ENCODE measurements at regions not wholly inside any gene's neighbourhood (a gene's known extent, or its start where the extent isn't known, plus 50 kb on each side); places are given as distances from the start of the nearest gene placed in this dataset.
"Not testable (repeated sequence)": the region's sequence is repeated elsewhere in the genome, so short reads cannot be mapped to it uniquely, and the experiment has no call there.

GRCh38 chr7:68978710-68979109 lies 619.6 kb upstream of the AUTS2 start:
- no peaks in the 10 kb centered on the region for H3K27me3 ChIP-seq
- H3K36me3 ChIP-seq = no peaks in the 10 kb centered on the region
- peaks cover 0 to 5% (median 0%) of the 10 kb centered on the region in 4 donors for H3K4me1 ChIP-seq
- intact Hi-C loops (cut with DNase I) = no loop called here
- no peaks in the 10 kb centered on the region for H3K9me3 ChIP-seq
- WGBS = 92% methylated on average over 4 of the region's 4 CpGs
- TF ChIP-seq POLR2AphosphoS5 (IDR thresholded peaks at IDR 0.05) = no peak
- no peak for TF ChIP-seq EP300 (IDR thresholded peaks at IDR 0.05)
- TF ChIP-seq POLR2A (IDR thresholded peaks at IDR 0.05; ENCODE audit: low read depth) = no peak
- no peak for TF ChIP-seq CTCF (IDR thresholded peaks at IDR 0.05)
- H3K27ac ChIP-seq (replicated peaks in 1 of 4) = no peak overlapping the region
- no peak for DNase-seq (ENCODE audit: extremely low spot score)
- H3K4me3 ChIP-seq = no peak overlapping the region

GRCh38 chr7:68980011-68980410 lies 618.3 kb upstream of the AUTS2 start:
- intact Hi-C loops (cut with DNase I) = no loop called here
- H3K4me3 ChIP-seq = no peak overlapping the region
- WGBS = 75% methylated on average over 1 of the region's 1 CpG
- H3K4me1 ChIP-seq = peaks cover 0 to 5% (median 0%) of the 10 kb centered on the region in 4 donors
- H3K36me3 ChIP-seq = no peaks in the 10 kb centered on the region
- peak overlapping the region in 1 of 4 donors; percentile 20 for H3K27ac ChIP-seq (replicated peaks in 1 of 4)
- DNase-seq (ENCODE audit: extremely low spot score) = no peak
- no peaks in the 10 kb centered on the region for H3K27me3 ChIP-seq
- no peaks in the 10 kb centered on the region for H3K9me3 ChIP-seq
- no peak for TF ChIP-seq POLR2AphosphoS5 (IDR thresholded peaks at IDR 0.05)
- no peak for TF ChIP-seq CTCF (IDR thresholded peaks at IDR 0.05)
- no peak for TF ChIP-seq POLR2A (IDR thresholded peaks at IDR 0.05; ENCODE audit: low read depth)
- no peak for TF ChIP-seq EP300 (IDR thresholded peaks at IDR 0.05)

GRCh38 chr7:68980432-68980831 lies 617.8 kb upstream of the AUTS2 start:
- peak overlapping the region in 1 of 4 donors; percentile 20 for H3K27ac ChIP-seq (replicated peaks in 1 of 4)
- H3K36me3 ChIP-seq; H3K27me3 ChIP-seq; DNase-seq (ENCODE audit: extremely low spot score); intact Hi-C loops (cut with DNase I); H3K9me3 ChIP-seq; H3K4me1 ChIP-seq; H3K4me3 ChIP-seq: not testable (repeated sequence)
- 24% methylated on average over 2 of the region's 2 CpGs for WGBS

GRCh38 chr7:68984306-68984705 lies 614.0 kb upstream of the AUTS2 start:
- H3K4me1 ChIP-seq = no peaks in the 10 kb centered on the region
- no peaks in the 10 kb centered on the region for H3K36me3 ChIP-seq
- TF ChIP-seq POLR2A (IDR thresholded peaks at IDR 0.05; ENCODE audit: low read depth) (no peak), EP300 (IDR thresholded peaks at IDR 0.05) (no peak), POLR2AphosphoS5 (IDR thresholded peaks at IDR 0.05) (no peak), CTCF (IDR thresholded peaks at IDR 0.05) (no peak)
- H3K4me3 ChIP-seq = no peak overlapping the region
- H3K27ac ChIP-seq (replicated peaks in 1 of 4) = no peak overlapping the region
- H3K27me3 ChIP-seq = no peaks in the 10 kb centered on the region
- intact Hi-C loops (cut with DNase I) = no loop called here
- H3K9me3 ChIP-seq = peaks cover 0 to 9% (median 0%) of the 10 kb centered on the region in 4 donors
- 57% methylated on average over 7 of the region's 7 CpGs for WGBS
- DNase-seq (ENCODE audit: extremely low spot score) = no peak

GRCh38 chr7:68994841-68995240 lies 603.4 kb upstream of the AUTS2 start:
- no peak overlapping the region for H3K27ac ChIP-seq (replicated peaks in 1 of 4)
- TF ChIP-seq EP300 (IDR thresholded peaks at IDR 0.05) = no peak
- no peak for TF ChIP-seq POLR2AphosphoS5 (IDR thresholded peaks at IDR 0.05)
- no peak for TF ChIP-seq CTCF (IDR thresholded peaks at IDR 0.05)
- TF ChIP-seq POLR2A (IDR thresholded peaks at IDR 0.05; ENCODE audit: low read depth) = no peak
- peaks cover 0 to 4% (median 1%) of the 10 kb centered on the region in 4 donors for H3K9me3 ChIP-seq
- no peak overlapping the region for H3K4me3 ChIP-seq
- intact Hi-C loops (cut with DNase I) = no loop called here
- H3K27me3 ChIP-seq = no peaks in the 10 kb centered on the region
- 89% methylated on average over 3 of the region's 3 CpGs for WGBS
- H3K4me1 ChIP-seq = no peaks in the 10 kb centered on the region
- H3K36me3 ChIP-seq = no peaks in the 10 kb centered on the region
- DNase-seq (ENCODE audit: extremely low spot score) = no peak

All from esophagus muscularis mucosa (tissue), 4 donors.